Thoracic aorta (tissue), 2 donors: ENCODE measurements at regions not wholly inside any gene's neighbourhood (a gene's known extent, or its start where the extent isn't known, plus 50 kb on each side); places are given as distances from the start of the nearest gene placed in this dataset.

Experiments used
- ATAC-seq: fragments of 150-250 bp; one replicate; pipeline ENCODE4 v1.8.0; 2017; ENCODE audit warnings: low read depth; ENCODE audit not compliant: insufficient number of reproducible peaks, low FRiP score
- DNase-seq: peaks from one replicate; pipeline ENCODE4 v3.0.0-alpha.2; 2020; ENCODE audit warnings: low spot score
- H3K27ac ChIP-seq, 2 donors: fragments of 200-600 bp; sonication (generic); 1 replicate in 1 of 2; 2 replicates in 1 of 2; pipeline ENCODE4 v1.5.1; 2016; ENCODE audit warnings: mild to moderate bottlenecking in 2 of 2, moderate library complexity in 2 of 2
- H3K27me3 ChIP-seq: fragments of 200-600 bp; sonication (generic); replicated peaks from 2 replicates; pipeline ENCODE4 v1.6.0; 2016; ENCODE audit warnings: mild to moderate bottlenecking; ENCODE audit not compliant: insufficient read depth
- H3K36me3 ChIP-seq: fragments of 200-600 bp; sonication (generic); one replicate; pipeline ENCODE4 v1.5.1; 2016
- H3K4me1 ChIP-seq, 2 donors: fragments of 200-600 bp; sonication (generic); 1 replicate in 1 of 2; 2 replicates in 1 of 2; pipeline versions ENCODE4 v1.5.1 to v1.6.0; 2016; ENCODE audit warnings: low read depth in 2 of 2, mild to moderate bottlenecking in 1 of 2; ENCODE audit not compliant: control insufficient read depth in 1 of 2
- H3K4me3 ChIP-seq: fragments of 200-600 bp; sonication (generic); 2 replicates; pipeline ENCODE4 v1.5.1; 2016; ENCODE audit warnings: mild to moderate bottlenecking
- H3K9me3 ChIP-seq: fragments of 200-600 bp; sonication (generic); 2 replicates; pipeline ENCODE4 v1.5.1; 2016
- CTCF ChIP-seq: fragments of 200-600 bp; sonication (generic); IDR thresholded peaks from one replicate; pipeline ENCODE4 v1.5.1; 2019; ENCODE audit warnings: antibody characterized with exemption

- Histone ChIP-seq H3K4me1 (peaks cover 4 to 12% of the 10 kb centered on the region in 2 donors), H3K4me3 (no peak overlapping the region), H3K9me3 (no peaks in the 10 kb centered on the region), H3K27me3 (no peaks in the 10 kb centered on the region), H3K27ac (no peak overlapping the region), H3K36me3 (no peaks in the 10 kb centered on the region)
- DNase-seq (no peak), ATAC-seq (no peak)
- TF ChIP-seq CTCF: no peak
These were observed 290.5 kb downstream of the SHOX2 start for GRCh38 chr3:157815739-157816138.

DNA sequence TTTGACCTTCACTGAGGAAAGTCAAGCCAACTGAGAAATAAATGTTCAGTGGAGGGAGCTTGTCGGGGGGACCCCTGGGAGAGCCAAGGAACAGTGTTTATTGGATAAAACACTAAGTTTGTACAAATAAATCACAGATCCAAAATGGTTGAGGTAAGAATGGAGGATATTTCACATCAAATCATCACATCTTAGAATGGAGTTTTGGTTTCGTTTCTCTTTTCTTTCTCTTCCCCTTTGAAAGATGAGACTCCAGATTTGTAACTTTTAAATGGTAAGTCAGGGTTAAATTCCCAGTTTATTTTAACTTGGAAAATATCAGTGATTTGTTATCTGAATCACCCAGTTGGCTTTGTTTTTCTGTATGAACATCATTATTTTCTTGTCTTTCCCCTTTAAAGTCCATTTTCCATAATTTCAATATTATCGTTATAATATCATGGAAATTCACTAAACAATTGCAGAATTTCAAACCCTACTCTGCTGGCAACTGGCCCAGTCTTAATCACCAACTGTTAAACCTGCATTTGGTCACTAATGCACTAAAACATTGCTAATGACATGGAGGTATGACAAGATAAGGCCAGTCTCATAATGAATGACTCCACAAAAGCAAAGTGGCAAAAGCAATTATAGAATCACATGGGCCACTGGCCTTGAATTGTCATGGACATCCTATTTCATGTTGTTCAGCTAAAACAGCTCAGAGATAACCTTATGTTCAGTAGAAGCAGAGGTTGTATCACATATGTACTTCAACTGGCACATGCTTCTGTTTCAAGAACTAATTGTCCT lies 295.1 kb downstream of the SHOX2 start:
- ATAC-seq (no peak), DNase-seq (no peak)
- Histone ChIP-seq H3K9me3 (no peaks in the 10 kb centered on the region), H3K36me3 (no peaks in the 10 kb centered on the region), H3K4me1 (peaks cover 4 to 9% of the 10 kb centered on the region in 2 donors), H3K27me3 (no peaks in the 10 kb centered on the region), H3K27ac (no peak overlapping the region), H3K4me3 (no peak overlapping the region)
- TF ChIP-seq CTCF: no peak

- no peaks in the 10 kb centered on the region for H3K9me3 ChIP-seq
- no peaks in the 10 kb centered on the region for H3K27me3 ChIP-seq
- no peak for TF ChIP-seq CTCF
- ATAC-seq (no peak), DNase-seq (no peak)
- no peaks in the 10 kb centered on the region for H3K36me3 ChIP-seq
- H3K27ac ChIP-seq: no peak overlapping the region
- no peak overlapping the region for H3K4me3 ChIP-seq
- no peaks in the 10 kb centered on the region for H3K4me1 ChIP-seq
These were observed 298.9 kb downstream of the SHOX2 start for GRCh38 chr3:157807280-157807679.

- TF ChIP-seq CTCF: no peak
- DNase-seq (no peak), ATAC-seq (no peak)
- Histone ChIP-seq H3K4me1 (no peaks in the 10 kb centered on the region), H3K9me3 (peaks cover 6% of the 10 kb centered on the region), H3K36me3 (no peaks in the 10 kb centered on the region), H3K27me3 (no peaks in the 10 kb centered on the region), H3K27ac (no peak overlapping the region), H3K4me3 (no peak overlapping the region)
These were observed 300.7 kb downstream of the SHOX2 start for GRCh38 chr3:157805538-157805937.

- Histone ChIP-seq H3K9me3 (no peaks in the 10 kb centered on the region), H3K4me3 (no peak overlapping the region), H3K4me1 (peaks cover 13 to 20% of the 10 kb centered on the region in 2 donors), H3K36me3 (no peaks in the 10 kb centered on the region), H3K27ac (peak overlapping the region; percentile 31 to 32), H3K27me3 (no peaks in the 10 kb centered on the region)
- ATAC-seq: no peak
- DNase-seq: no peak
- no peak for TF ChIP-seq CTCF
These were observed 291.6 kb upstream of the VEPH1 start for GRCh38 chr3:157794771-157795170.
